IPS DF 6.9 (cell line): ENCODE measurements at regions not wholly inside any gene's neighbourhood (a gene's known extent, or its start where the extent isn't known, plus 50 kb on each side); places are given as distances from the start of the nearest gene placed in this dataset.

Source experiments
- DNase-seq: peaks from one replicate; pipeline ENCODE4 v3.0.0-alpha.2; 2013; ENCODE audit warnings: low read depth, low spot score
- H3K27ac ChIP-seq: one replicate; pipeline ENCODE4 v1.5.1; 2013; ENCODE audit warnings: low read length, control low read depth
- H3K27me3 ChIP-seq: 2 replicates; pipeline ENCODE4 v1.6.1; 2013; ENCODE audit warnings: mild to moderate bottlenecking, low read length; ENCODE audit not compliant: control insufficient read depth, insufficient read depth
- H3K36me3 ChIP-seq: 2 replicates; pipeline ENCODE4 v1.6.1; 2013; ENCODE audit warnings: low read length; ENCODE audit not compliant: control insufficient read depth, insufficient read depth
- H3K4me1 ChIP-seq: 2 replicates; pipeline ENCODE4 v1.6.1; 2013; ENCODE audit warnings: low read length; ENCODE audit not compliant: control insufficient read depth, insufficient read depth
- H3K4me3 ChIP-seq: 2 replicates; pipeline ENCODE4 v1.5.1; 2013; ENCODE audit warnings: mild to moderate bottlenecking, low read length
- H3K9me3 ChIP-seq: 2 replicates; pipeline ENCODE4 v1.6.1; 2013; ENCODE audit warnings: low read length, inconsistent platforms; ENCODE audit not compliant: control insufficient read depth, insufficient read depth
- WGBS: extraction: QIAGEN DNeasy Blood & Tissue Kit; methylation state at CpG from one replicate; pipeline ENCODE4 v1.1.7; 2013; ENCODE audit warnings: mixed read lengths, missing lambda C conversion rate; ENCODE audit not compliant: insufficient read length, insufficient coverage; 5-methylcytosine and 5-hydroxymethylcytosine counted together

DNA sequence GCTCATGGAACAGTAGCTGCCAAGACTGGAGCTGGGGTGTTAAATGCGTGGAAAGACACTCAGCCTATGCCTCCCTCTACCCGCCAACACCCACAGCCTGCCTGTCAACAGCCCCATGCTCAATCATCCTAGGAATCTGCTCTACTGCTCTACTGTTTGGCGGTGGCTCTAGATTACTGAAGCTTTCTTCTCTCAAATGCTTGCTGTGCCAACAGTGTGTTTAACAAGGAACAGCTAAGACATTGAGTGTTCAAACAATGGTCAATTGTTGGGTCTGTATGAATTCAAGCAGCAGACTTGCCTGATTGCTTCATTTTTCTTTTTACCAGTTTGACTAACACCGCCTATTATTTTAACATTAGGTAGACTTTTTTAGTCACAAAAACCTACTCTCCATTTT is 258.6 kb downstream of the SOD2 start:
- no peaks in the 10 kb centered on the region for H3K9me3 ChIP-seq
- DNase-seq = no peak
- WGBS = no CpG with 5 or more reads among the region's 4 CpGs
- no peaks in the 10 kb centered on the region for H3K4me1 ChIP-seq
- H3K4me3 ChIP-seq = no peak overlapping the region
- no peaks in the 10 kb centered on the region for H3K36me3 ChIP-seq
- no peaks in the 10 kb centered on the region for H3K27me3 ChIP-seq
- no peak overlapping the region for H3K27ac ChIP-seq

DNA sequence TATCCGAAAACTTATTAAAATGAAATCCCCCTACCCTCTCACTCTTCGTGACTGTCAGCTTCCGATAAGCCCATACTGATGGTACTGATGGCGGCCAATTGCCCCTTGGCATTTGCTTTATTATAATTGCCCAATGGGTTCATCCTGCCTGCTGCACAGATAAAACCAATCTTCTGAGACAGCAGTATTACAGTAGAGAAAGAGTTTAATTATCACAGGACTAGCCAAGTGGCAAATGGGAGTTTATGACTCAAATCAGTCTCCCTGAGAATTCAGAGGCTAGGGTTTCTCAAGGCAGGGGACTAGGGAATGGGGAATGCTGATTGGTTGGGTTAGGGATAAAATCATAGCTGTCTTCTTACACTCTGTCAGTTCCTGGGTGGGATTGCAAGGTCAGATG is 259.5 kb downstream of the SOD2 start:
- Histone ChIP-seq H3K27me3 (no peaks in the 10 kb centered on the region), H3K9me3 (no peaks in the 10 kb centered on the region), H3K27ac (no peak overlapping the region), H3K4me1 (no peaks in the 10 kb centered on the region), H3K4me3 (no peak overlapping the region), H3K36me3 (no peaks in the 10 kb centered on the region)
- no CpG with 5 or more reads among the region's 4 CpGs for WGBS
- no peak for DNase-seq

DNA sequence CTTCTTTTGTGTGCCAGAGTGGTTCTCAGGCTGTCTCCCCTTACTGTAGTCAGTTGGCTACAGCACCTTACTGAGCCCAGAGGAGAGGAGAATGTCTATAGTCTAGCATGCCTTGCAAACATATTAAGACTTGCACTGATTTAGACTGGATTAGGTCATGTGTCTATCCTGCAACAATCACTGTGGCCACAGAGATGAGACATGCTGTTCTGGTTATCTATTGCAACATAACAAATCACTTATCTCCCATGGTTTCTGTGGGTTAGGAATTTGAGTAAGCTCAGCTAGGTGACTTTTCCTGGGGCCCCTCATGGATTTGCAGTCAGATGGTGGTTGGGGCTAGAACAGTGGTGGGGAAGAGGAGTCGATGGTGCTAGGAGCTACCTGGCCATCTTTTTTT is 261.3 kb downstream of the SOD2 start:
- no peaks in the 10 kb centered on the region for H3K9me3 ChIP-seq
- DNase-seq = no peak
- H3K4me3 ChIP-seq = no peak overlapping the region
- no peaks in the 10 kb centered on the region for H3K36me3 ChIP-seq
- H3K4me1 ChIP-seq = no peaks in the 10 kb centered on the region
- no peaks in the 10 kb centered on the region for H3K27me3 ChIP-seq
- no CpG with 5 or more reads among the region's 1 CpG for WGBS
- H3K27ac ChIP-seq = no peak overlapping the region

DNA sequence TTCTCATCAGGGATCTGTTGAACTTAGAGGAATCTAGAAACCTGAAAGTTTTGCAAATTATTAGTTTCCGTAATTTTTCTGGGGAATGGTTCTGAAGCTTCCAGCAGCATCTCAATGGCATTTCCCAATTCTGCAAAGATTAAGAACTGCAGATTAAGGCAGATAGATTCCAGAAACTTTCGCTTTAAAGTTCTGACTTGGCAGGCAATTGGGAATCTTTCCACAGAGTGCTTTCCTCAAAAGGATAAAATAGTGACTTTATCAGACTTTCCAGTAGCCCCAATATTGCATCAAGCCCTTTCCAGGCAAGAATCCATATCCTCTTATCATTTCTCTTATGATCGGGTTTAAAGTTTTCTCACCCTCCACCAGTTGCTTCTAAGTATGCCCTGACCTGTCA is 261.1 kb downstream of the FNDC1 start:
- Histone ChIP-seq H3K27ac (no peak overlapping the region), H3K27me3 (no peaks in the 10 kb centered on the region), H3K4me1 (no peaks in the 10 kb centered on the region), H3K36me3 (no peaks in the 10 kb centered on the region), H3K9me3 (no peaks in the 10 kb centered on the region), H3K4me3 (no peak overlapping the region)
- whole genome bisulfite sequencing = no CpG with 5 or more reads among the region's 3 CpGs
- DNase-seq = no peak

DNA sequence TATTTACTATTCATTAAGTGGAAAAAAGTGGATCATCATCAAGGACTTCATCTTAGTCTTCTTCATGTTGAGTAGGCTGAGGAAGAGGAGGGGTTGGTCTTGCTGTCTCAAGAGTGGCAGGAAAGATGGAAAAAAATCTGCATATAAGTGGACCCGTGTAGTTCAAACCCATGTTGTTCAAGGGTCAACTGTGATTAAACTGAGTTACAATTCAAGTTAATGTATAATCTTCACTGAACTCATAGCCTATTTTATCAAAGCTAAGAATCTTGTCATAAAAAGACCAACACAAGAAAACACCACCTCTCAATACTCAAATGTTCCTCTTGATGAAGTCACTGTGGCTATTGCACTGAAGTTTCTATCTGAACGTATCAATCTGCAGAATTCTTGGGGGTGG is 260.2 kb downstream of the FNDC1 start:
- H3K9me3 ChIP-seq = no peaks in the 10 kb centered on the region
- no CpG with 5 or more reads among the region's 2 CpGs for WGBS
- H3K4me3 ChIP-seq = no peak overlapping the region
- no peaks in the 10 kb centered on the region for H3K27me3 ChIP-seq
- DNase-seq = no peak
- H3K36me3 ChIP-seq = no peaks in the 10 kb centered on the region
- no peak overlapping the region for H3K27ac ChIP-seq
- H3K4me1 ChIP-seq = no peaks in the 10 kb centered on the region

DNA sequence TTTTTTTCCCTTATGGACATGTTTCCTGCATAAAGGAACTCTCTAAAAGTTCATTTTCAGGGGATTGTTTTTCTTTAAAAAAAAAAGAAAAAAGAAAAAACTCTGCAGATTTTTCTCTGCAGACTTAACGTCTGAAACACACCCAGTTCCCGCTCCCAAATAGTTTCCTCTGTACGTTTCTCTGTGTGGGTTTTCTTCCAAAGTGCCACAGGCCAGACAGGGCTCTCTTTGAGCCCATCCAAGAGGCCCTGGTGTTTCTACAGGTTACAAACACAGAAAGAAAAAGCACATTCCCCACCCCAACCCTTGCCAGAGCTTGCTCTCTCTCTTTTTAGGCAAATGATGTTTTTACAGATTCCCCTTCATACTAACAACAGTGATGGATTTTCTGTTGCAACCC is 258.6 kb downstream of the FNDC1 start:
- H3K4me3 ChIP-seq = no peak overlapping the region
- no peaks in the 10 kb centered on the region for H3K4me1 ChIP-seq
- no peak for DNase-seq
- no peaks in the 10 kb centered on the region for H3K9me3 ChIP-seq
- H3K27ac ChIP-seq = no peak overlapping the region
- H3K27me3 ChIP-seq = no peaks in the 10 kb centered on the region
- no peaks in the 10 kb centered on the region for H3K36me3 ChIP-seq
- WGBS = no CpG with 5 or more reads among the region's 3 CpGs

DNA sequence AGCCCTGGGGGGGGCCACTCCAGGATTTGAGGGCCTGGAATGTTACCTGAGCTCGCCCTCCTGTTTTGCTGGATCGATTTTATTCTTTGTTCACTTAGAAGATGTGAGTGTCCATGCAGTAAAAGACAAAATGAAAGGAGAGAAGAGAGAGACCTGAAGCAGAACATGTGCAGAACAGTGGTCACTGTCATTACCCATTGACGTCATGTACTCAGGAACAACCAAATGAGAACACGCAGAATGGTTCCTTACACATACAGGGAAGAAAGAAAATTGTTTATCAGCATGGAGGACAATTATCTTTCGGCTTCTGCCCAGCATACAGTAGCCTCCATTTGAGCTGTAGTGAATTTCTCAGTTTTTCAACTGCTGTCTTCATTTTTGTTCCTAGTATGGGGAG is 258.1 kb downstream of the FNDC1 start:
- H3K27me3 ChIP-seq = no peaks in the 10 kb centered on the region
- H3K27ac ChIP-seq = no peak overlapping the region
- no peaks in the 10 kb centered on the region for H3K36me3 ChIP-seq
- H3K4me3 ChIP-seq = no peak overlapping the region
- no peaks in the 10 kb centered on the region for H3K4me1 ChIP-seq
- H3K9me3 ChIP-seq = no peaks in the 10 kb centered on the region
- DNase-seq = no peak
- WGBS = no CpG with 5 or more reads among the region's 5 CpGs

DNA sequence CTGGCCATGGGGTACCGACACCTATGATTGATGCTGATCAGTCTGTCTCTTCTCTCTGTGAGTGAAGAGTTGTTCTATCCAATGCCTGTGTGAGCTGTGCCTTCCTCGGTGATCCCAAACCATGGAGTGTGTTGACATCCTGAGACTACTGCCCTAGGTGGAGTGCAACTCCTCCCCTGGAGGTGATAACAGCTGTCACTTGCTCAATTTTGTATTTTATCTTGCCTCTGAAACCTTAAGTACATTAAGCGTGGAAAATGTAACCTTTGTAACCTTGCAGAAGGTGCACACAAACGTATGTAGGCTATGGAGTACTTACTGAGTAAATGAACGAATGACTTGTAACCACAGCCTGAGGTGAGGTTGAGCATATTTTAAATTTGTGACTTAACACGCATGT is 256.2 kb downstream of the FNDC1 start:
- no peaks in the 10 kb centered on the region for H3K36me3 ChIP-seq
- no peaks in the 10 kb centered on the region for H3K27me3 ChIP-seq
- H3K4me3 ChIP-seq = no peak overlapping the region
- no CpG with 5 or more reads among the region's 6 CpGs for WGBS
- DNase-seq = no peak
- H3K4me1 ChIP-seq = peaks cover 1% of the 10 kb centered on the region
- H3K9me3 ChIP-seq = no peaks in the 10 kb centered on the region
- H3K27ac ChIP-seq = no peak overlapping the region

DNA sequence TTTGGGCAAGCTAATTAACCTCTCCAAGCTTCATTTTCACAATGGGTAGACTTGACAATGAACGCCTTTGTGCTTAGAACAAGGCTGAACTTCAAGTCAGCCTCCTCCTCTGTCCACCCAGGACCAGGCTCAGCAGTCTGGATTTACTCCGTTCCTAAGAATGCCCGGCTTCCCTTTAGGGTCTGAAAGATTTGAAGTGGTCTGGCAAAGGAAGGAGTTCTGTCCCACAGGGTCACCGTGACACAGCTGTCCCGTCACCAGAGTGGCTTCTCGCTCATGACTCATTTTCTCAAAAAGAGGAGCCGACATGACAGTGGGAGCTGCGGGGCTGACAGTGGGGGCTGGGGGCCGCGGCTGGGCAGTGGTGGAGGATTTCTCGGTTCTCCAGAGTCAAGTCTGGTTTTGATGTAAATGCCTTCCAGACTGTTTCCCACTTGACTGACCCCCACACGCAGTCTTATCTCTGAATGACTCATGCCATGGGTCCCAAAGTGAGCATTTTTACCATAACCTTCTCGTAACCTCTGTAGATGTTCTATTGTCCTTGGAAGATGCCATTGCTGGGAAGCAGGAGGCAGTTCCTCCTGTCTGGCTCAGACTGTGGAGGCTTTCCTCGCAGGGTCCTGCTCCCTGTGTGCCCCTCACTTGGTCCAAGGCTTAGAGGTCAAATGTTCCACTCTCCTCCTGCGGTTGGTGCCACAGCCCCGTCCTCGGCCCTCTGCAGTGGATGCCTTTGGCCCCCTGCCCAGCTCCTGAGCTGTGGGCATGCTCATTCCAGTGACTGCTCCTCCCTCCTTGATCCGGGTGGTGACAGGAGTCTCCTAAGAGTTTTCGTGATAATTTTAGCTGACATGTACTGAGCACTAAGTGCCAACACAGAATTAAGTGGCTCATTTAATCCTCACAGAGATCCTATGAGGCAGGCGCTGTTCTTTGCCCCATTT is 253.1 kb downstream of the FNDC1 start:
- H3K4me3 ChIP-seq = no peak overlapping the region
- peaks cover 1% of the 10 kb centered on the region for H3K4me1 ChIP-seq
- no peaks in the 10 kb centered on the region for H3K27me3 ChIP-seq
- no CpG with 5 or more reads among the region's 20 CpGs for WGBS
- no peaks in the 10 kb centered on the region for H3K9me3 ChIP-seq
- no peaks in the 10 kb centered on the region for H3K36me3 ChIP-seq
- no peak for DNase-seq
- H3K27ac ChIP-seq = no peak overlapping the region

DNA sequence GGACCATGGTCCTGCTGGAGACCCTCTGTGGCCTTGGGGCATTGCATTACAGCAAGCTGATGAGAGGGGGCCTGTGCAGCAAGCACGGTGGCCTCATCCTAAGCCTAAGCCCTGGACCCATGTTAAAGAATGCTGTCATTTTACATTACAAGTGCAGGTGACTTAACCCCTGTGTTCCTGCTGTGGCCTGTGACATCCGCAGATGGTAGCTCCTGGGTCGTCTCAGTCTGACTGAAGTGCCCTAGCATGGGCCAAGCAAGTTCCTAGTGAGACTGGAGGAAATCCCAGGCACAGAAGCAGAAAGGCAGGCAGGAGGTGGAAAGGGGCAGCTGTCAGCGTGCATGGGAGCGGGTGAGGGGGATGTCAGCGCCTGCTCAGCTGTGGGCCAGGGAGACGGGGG is 252.4 kb downstream of the FNDC1 start:
- DNase-seq = no peak
- Histone ChIP-seq H3K4me1 (peaks cover 1% of the 10 kb centered on the region), H3K27me3 (no peaks in the 10 kb centered on the region), H3K36me3 (no peaks in the 10 kb centered on the region), H3K9me3 (no peaks in the 10 kb centered on the region), H3K27ac (no peak overlapping the region), H3K4me3 (no peak overlapping the region)
- WGBS = no CpG with 5 or more reads among the region's 7 CpGs

DNA sequence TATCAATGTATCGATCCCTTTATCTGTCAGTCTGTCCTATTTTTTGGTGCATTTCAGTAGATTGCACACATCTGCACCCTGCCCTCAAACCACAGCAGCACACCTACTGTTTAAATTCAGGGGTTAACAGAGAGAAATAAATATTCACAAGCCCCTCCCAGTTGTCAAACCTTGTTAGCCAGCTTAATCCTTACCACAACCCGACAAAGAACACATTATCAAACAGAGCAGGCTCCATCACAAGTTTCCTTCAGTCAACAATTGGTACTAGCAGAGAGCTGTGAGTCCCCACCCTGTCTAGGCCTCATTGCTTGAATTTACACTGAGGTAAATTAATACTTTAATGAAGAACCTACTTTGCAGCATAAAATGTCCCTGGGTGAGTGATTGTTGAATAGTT is 249.8 kb downstream of the FNDC1 start:
- H3K9me3 ChIP-seq = no peaks in the 10 kb centered on the region
- peaks cover 1% of the 10 kb centered on the region for H3K4me1 ChIP-seq
- H3K27ac ChIP-seq = no peak overlapping the region
- no peak overlapping the region for H3K4me3 ChIP-seq
- no peaks in the 10 kb centered on the region for H3K27me3 ChIP-seq
- DNase-seq = no peak
- no CpG with 5 or more reads among the region's 2 CpGs for WGBS
- no peaks in the 10 kb centered on the region for H3K36me3 ChIP-seq
